Left ventricle myocardium superior (tissue), 1 donor: ENCODE measurements at regions not wholly inside any gene's neighbourhood (a gene's known extent, or its start where the extent isn't known, plus 50 kb on each side); places are given as distances from the start of the nearest gene placed in this dataset.
"Not testable (repeated sequence)": the region's sequence is repeated elsewhere in the genome, so short reads cannot be mapped to it uniquely, and the experiment has no call there.

Experiments
- ATAC-seq: fragments of 200-7000 bp; cut with Tn5 transposase; one replicate; pipeline ENCODE4 v1.9.1; 2020; ENCODE audit warnings: mild to moderate bottlenecking, moderate library complexity
- DNase-seq: peaks from one replicate; pipeline ENCODE4 v3.0.0-alpha.2; 2020
- intact Hi-C: fragments of 100-400 bp; cut with micrococcal nuclease; formaldehyde crosslinking; loops from one replicate; pipeline ENCODE4 v1.11.0; 2022
- donor health status: DM: no; HTN: yes; CAD: no; lungs with severe emphysema.

GRCh38 chr13:71306821-71307220 lies 560.2 kb downstream of the DACH1 start:
- intact Hi-C loops, result no loop called here
- ATAC-seq, result no peak
- DNase-seq, result no peak

- intact Hi-C loops, result no loop called here
- no peak for ATAC-seq
These were observed 562.1 kb downstream of the DACH1 start for GRCh38 chr13:71304861-71305260.

GRCh38 chr13:71303144-71303543 lies 563.9 kb downstream of the DACH1 start:
- intact Hi-C loops, result no loop called here
- DNase-seq (no peak), ATAC-seq (no peak)

More at GRCh38 chr13:71304861-71305260, 562.1 kb downstream of the DACH1 start:
- DNase-seq, result no peak

- ATAC-seq (no peak), DNase-seq (no peak)
- intact Hi-C loops, result no loop called here
These were observed 566.4 kb downstream of the DACH1 start for GRCh38 chr13:71300602-71301001.

GRCh38 chr13:71291842-71292146 lies 575.2 kb downstream of the DACH1 start:
- no peak for ATAC-seq
- intact Hi-C loops, result no loop called here
- no peak for DNase-seq

- ATAC-seq (peak; percentile 25), DNase-seq (no peak)
These were observed 575.8 kb downstream of the DACH1 start for GRCh38 chr13:71290963-71291841.

GRCh38 chr13:71289980-71290379 lies 577.0 kb downstream of the DACH1 start:
- ATAC-seq, DNase-seq, intact Hi-C loops: not testable (repeated sequence)

More at GRCh38 chr13:71290963-71291841, 575.8 kb downstream of the DACH1 start:
- intact Hi-C loops, result no loop called here

GRCh38 chr13:71285700-71286099 lies 581.3 kb downstream of the DACH1 start:
- no peak for ATAC-seq
- no peak for DNase-seq
- intact Hi-C loops, result no loop called here

- intact Hi-C loops, result no loop called here
- ATAC-seq, result no peak
- DNase-seq, result no peak
These were observed 588.5 kb downstream of the DACH1 start for GRCh38 chr13:71278512-71278911.

GRCh38 chr13:71274923-71275608 lies 591.9 kb downstream of the DACH1 start:
- ATAC-seq (no peak), DNase-seq (no peak)
- intact Hi-C loops, result no loop called here

GRCh38 chr13:71261256-71261655 lies 605.7 kb downstream of the DACH1 start:
- ATAC-seq, result no peak
- intact Hi-C loops, result no loop called here
- no peak for DNase-seq

GRCh38 chr13:71260246-71260645 lies 606.8 kb downstream of the DACH1 start:
- DNase-seq, result no peak
- intact Hi-C loops, result no loop called here

GRCh38 chr13:71255633-71256032 lies 611.4 kb downstream of the DACH1 start:
- ATAC-seq, result no peak

More at GRCh38 chr13:71260246-71260645, 606.8 kb downstream of the DACH1 start:
- no peak for ATAC-seq

GRCh38 chr13:71254384-71254783 lies 612.6 kb downstream of the DACH1 start:
- DNase-seq (no peak), ATAC-seq (no peak)
- intact Hi-C loops, result no loop called here

More at GRCh38 chr13:71255633-71256032, 611.4 kb downstream of the DACH1 start:
- intact Hi-C loops, result no loop called here
- DNase-seq, result no peak

- peak; percentile 32 for ATAC-seq
- DNase-seq, result no peak
- intact Hi-C loops, result no loop called here
These were observed 614.8 kb downstream of the DACH1 start for GRCh38 chr13:71252184-71252704.

- intact Hi-C loops, result no loop called here
- DNase-seq, result no peak
- ATAC-seq, result no peak
These were observed 615.6 kb downstream of the DACH1 start for GRCh38 chr13:71251292-71251951.

GRCh38 chr13:71249011-71249410 lies 618.0 kb downstream of the DACH1 start:
- ATAC-seq (no peak), DNase-seq (no peak)
- intact Hi-C loops, result loop anchor here (10.0 kb wide), 1 partner anchor 626 kb away; no protein-coding TSS in a partner anchor

- intact Hi-C loops, result loop anchor here (10.0 kb wide), 1 partner anchor 631 kb away; no protein-coding TSS in a partner anchor
- DNase-seq (no peak), ATAC-seq (no peak)
These were observed 622.8 kb downstream of the DACH1 start for GRCh38 chr13:71244161-71244560.

- intact Hi-C loops, result loop anchor here (10.0 kb wide), 1 partner anchor 633 kb away; no protein-coding TSS in a partner anchor
- DNase-seq (peak; percentile 28), ATAC-seq (peak; percentile 63)
These were observed 624.8 kb downstream of the DACH1 start for GRCh38 chr13:71242201-71242600.
